ENCODE measurements at regions not wholly inside any gene's neighbourhood (a gene's known extent, or its start where the extent isn't known, plus 50 kb on each side); places are given as distances from the start of the nearest gene placed in this dataset.

- TF ChIP-seq EZH2 (IDR thresholded peaks at IDR 0.05; ENCODE audit: borderline replicate concordance, low read depth, low read length, poor library complexity, severe bottlenecking) = no peak
- TF ChIP-seq, protein P1, sequence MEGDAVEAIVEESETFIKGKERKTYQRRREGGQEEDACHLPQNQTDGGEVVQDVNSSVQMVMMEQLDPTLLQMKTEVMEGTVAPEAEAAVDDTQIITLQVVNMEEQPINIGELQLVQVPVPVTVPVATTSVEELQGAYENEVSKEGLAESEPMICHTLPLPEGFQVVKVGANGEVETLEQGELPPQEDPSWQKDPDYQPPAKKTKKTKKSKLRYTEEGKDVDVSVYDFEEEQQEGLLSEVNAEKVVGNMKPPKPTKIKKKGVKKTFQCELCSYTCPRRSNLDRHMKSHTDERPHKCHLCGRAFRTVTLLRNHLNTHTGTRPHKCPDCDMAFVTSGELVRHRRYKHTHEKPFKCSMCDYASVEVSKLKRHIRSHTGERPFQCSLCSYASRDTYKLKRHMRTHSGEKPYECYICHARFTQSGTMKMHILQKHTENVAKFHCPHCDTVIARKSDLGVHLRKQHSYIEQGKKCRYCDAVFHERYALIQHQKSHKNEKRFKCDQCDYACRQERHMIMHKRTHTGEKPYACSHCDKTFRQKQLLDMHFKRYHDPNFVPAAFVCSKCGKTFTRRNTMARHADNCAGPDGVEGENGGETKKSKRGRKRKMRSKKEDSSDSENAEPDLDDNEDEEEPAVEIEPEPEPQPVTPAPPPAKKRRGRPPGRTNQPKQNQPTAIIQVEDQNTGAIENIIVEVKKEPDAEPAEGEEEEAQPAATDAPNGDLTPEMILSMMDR (conservative IDR thresholded peaks at IDR 0.05; ENCODE audit: low read depth, low read length) = no peak
- ChIA-PET CTCF (no interaction called here), POLR2A (ENCODE audit: low non-redundant PET) (no interaction called here)
- peaks cover 15% of the 10 kb centered on the region for H3K9me3 ChIP-seq (ENCODE audit: low read depth, low read length, poor library complexity, severe bottlenecking)
- no peaks in the 10 kb centered on the region for H3K4me1 ChIP-seq (ENCODE audit: insufficient read depth, low read length, poor library complexity, severe bottlenecking)
- no peak overlapping the region for H3K27ac ChIP-seq (ENCODE audit: low read depth, low read length, poor library complexity, severe bottlenecking)
- intact Hi-C loops (cut with micrococcal nuclease; ENCODE audit: unreplicated experiment) = no loop called here
- no peak for DNase-seq (ENCODE audit: low spot score)
- H3K36me3 ChIP-seq (ENCODE audit: insufficient read depth, low read length, poor library complexity, severe bottlenecking) = no peaks in the 10 kb centered on the region
- no peaks in the 10 kb centered on the region for H3K27me3 ChIP-seq (replicated peaks; ENCODE audit: insufficient read depth, low read depth, low read length, poor library complexity)
- no TSS peak for BruUV-seq (replicated peaks)
- H3K4me3 ChIP-seq (ENCODE audit: low read depth, low read length, poor library complexity, severe bottlenecking) = no peak overlapping the region
Measured at GRCh38 chr18:25646971-25647370, 295.0 kb upstream of the ZNF521 start.

DNA sequence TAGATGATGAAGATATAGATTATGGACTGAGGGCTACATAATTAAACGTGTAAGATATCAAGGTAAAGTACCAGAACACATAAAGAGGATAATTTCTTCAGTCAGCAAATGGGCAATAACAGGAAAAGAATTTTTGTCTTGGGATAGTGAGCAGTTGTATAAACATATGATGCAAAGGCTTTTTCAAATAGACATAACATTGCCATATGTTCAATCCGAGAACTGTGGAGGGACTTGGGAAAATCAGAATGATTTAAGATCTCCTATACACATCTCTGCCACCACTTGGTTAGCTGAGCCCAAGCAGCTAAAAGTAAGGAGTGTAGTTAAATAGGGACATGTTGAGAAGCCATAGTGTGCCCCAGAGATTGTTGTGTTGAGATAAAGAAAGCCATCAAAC lies 287.6 kb upstream of the ZNF521 start:
- no peaks in the 10 kb centered on the region for H3K36me3 ChIP-seq (ENCODE audit: insufficient read depth, low read length, poor library complexity, severe bottlenecking)
- ChIA-PET POLR2A (ENCODE audit: low non-redundant PET) (no interaction called here), CTCF (no interaction called here)
- H3K4me3 ChIP-seq (ENCODE audit: low read depth, low read length, poor library complexity, severe bottlenecking) = no peak overlapping the region
- no peak for TF ChIP-seq EZH2 (IDR thresholded peaks at IDR 0.05; ENCODE audit: borderline replicate concordance, low read depth, low read length, poor library complexity, severe bottlenecking)
- TF ChIP-seq, protein P1 (conservative IDR thresholded peaks at IDR 0.05; ENCODE audit: low read depth, low read length) = no peak
- no peaks in the 10 kb centered on the region for H3K4me1 ChIP-seq (ENCODE audit: insufficient read depth, low read length, poor library complexity, severe bottlenecking)
- DNase-seq (ENCODE audit: low spot score) = no peak
- intact Hi-C loops (cut with micrococcal nuclease; ENCODE audit: unreplicated experiment) = no loop called here
- H3K9me3 ChIP-seq (ENCODE audit: low read depth, low read length, poor library complexity, severe bottlenecking) = peaks cover 5% of the 10 kb centered on the region
- H3K27me3 ChIP-seq (replicated peaks; ENCODE audit: insufficient read depth, low read depth, low read length, poor library complexity) = no peaks in the 10 kb centered on the region
- BruUV-seq (replicated peaks) = no TSS peak
- no peak overlapping the region for H3K27ac ChIP-seq (ENCODE audit: low read depth, low read length, poor library complexity, severe bottlenecking)

DNA sequence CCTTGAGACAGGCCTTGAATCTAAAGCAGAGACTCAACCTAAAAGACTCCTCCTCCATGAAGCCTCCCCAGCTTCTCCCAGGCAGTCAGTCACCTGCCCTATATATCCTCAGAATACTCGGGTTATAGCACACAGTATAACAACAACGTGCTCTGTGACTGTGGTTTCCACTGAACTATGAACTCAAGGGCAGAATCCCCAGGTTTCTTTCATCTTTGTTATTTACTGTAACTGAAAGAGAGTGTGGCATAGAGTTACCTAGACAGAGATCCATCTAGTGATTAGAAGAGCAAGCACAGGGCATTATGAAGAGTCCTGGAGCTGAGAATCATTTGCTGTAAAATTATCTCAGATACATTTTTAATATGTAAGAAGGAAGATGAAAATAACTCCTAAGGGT lies 281.6 kb upstream of the ZNF521 start:
- BruUV-seq (replicated peaks) = no TSS peak
- intact Hi-C loops (cut with micrococcal nuclease; ENCODE audit: unreplicated experiment) = no loop called here
- DNase-seq (ENCODE audit: low spot score) = no peak
- Histone ChIP-seq H3K36me3 (ENCODE audit: insufficient read depth, low read length, poor library complexity, severe bottlenecking) (no peaks in the 10 kb centered on the region), H3K27me3 (replicated peaks; ENCODE audit: insufficient read depth, low read depth, low read length, poor library complexity) (no peaks in the 10 kb centered on the region), H3K4me3 (ENCODE audit: low read depth, low read length, poor library complexity, severe bottlenecking) (no peak overlapping the region), H3K9me3 (ENCODE audit: low read depth, low read length, poor library complexity, severe bottlenecking) (peaks cover 12% of the 10 kb centered on the region), H3K27ac (ENCODE audit: low read depth, low read length, poor library complexity, severe bottlenecking) (no peak overlapping the region), H3K4me1 (ENCODE audit: insufficient read depth, low read length, poor library complexity, severe bottlenecking) (no peaks in the 10 kb centered on the region)
- CTCF ChIA-PET = no interaction called here
- TF ChIP-seq, protein P1 (conservative IDR thresholded peaks at IDR 0.05; ENCODE audit: low read depth, low read length) = no peak
- TF ChIP-seq EZH2 (IDR thresholded peaks at IDR 0.05; ENCODE audit: borderline replicate concordance, low read depth, low read length, poor library complexity, severe bottlenecking) = no peak
- POLR2A ChIA-PET (ENCODE audit: low non-redundant PET) = no interaction called here

Measured in A673 (cell line).